Ovary (tissue), 3 donors: ENCODE measurements at regions not wholly inside any gene's neighbourhood (a gene's known extent, or its start where the extent isn't known, plus 50 kb on each side); places are given as distances from the start of the nearest gene placed in this dataset.

ENCODE experiments used
- POLR2A ChIP-seq: fragments of 450-650 bp; IDR thresholded peaks from one replicate; pipeline ENCODE4 v1.6.1; 2017; ENCODE audit warnings: antibody characterized with exemption, mild to moderate bottlenecking, moderate library complexity
- TF ChIP-seq, protein P1 (sequence below), 3 donors: fragments of 450-650 bp in 2 of 3; fragments of 200-600 bp in 1 of 3; IDR thresholded peaks; one replicate each; pipeline versions ENCODE4 v1.5.1 to v1.8.0; 2016 to 2022; ENCODE audit warnings: antibody characterized with exemption in 3 of 3, mild to moderate bottlenecking in 1 of 3
- donor health status: DM: no; HTN: no; CAD: no.

DNA sequence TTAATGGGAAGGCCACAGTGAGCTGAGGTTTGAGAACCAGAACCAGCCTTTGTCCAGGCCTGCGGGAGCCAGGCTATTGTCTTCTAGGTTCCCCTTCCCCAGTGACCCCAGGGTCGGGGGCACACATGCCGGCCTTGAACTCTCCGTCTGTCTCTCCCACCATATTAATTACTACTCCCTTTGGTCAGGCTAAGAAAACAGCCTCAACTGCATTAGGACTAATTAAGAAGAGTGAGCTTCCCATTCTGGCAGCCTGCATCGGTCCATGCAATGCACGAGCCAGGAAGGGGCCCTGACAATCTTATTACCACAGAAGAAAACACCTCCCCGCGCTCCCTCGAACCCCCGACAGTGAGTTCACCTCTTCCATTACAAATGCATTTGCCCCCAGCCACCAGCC, 380.2 kb upstream of the ZFHX3 start:
- TF ChIP-seq, protein P1, sequence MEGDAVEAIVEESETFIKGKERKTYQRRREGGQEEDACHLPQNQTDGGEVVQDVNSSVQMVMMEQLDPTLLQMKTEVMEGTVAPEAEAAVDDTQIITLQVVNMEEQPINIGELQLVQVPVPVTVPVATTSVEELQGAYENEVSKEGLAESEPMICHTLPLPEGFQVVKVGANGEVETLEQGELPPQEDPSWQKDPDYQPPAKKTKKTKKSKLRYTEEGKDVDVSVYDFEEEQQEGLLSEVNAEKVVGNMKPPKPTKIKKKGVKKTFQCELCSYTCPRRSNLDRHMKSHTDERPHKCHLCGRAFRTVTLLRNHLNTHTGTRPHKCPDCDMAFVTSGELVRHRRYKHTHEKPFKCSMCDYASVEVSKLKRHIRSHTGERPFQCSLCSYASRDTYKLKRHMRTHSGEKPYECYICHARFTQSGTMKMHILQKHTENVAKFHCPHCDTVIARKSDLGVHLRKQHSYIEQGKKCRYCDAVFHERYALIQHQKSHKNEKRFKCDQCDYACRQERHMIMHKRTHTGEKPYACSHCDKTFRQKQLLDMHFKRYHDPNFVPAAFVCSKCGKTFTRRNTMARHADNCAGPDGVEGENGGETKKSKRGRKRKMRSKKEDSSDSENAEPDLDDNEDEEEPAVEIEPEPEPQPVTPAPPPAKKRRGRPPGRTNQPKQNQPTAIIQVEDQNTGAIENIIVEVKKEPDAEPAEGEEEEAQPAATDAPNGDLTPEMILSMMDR (IDR thresholded peaks at IDR 0.05), result no peak
- TF ChIP-seq POLR2A, result no peak
